ENCODE measurements at regions not wholly inside any gene's neighbourhood (a gene's known extent, or its start where the extent isn't known, plus 50 kb on each side); places are given as distances from the start of the nearest gene placed in this dataset.
"Not testable (repeated sequence)": the region's sequence is repeated elsewhere in the genome, so short reads cannot be mapped to it uniquely, and the experiment has no call there.

DNA sequence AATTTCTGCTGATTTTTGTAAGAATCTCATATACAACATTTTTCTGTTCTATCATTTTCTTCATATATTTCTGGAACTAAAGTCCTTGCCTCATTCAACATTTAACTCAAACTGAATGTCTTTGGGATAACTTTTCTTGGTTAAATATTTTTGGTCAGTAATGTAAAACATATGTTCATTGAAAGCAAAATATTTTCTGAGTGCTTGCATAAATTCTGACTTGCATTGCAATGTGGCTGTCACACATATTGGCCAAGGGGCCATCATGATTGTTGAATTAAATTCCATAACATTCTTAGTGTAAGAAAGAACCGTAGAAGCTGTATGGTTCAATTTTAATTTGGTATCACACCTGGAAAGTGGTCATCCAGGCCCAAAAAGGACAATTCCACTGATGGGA is 369.4 kb downstream of the GALC start:
- no peak for DNase-seq (ENCODE audit: low read depth)

DNA sequence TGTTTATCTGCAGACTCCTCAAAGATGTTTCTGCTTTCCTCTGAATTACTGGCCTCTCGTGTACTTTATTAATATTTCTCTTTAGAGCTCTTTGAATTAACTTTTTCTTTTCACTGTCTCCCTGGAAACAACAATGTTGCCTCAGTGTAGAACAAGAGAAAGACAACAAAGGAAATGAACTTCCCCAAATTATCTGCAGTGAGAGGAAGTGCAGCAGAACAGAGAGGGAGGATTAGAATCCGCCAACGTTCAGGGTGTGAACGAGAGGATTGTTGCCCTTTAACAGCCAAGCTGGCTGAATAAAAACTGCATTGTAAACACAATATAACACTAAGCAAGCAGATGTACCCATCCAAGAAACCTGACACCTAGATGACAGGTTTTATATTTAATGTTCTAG is 375.9 kb downstream of the GALC start:
- no peak for DNase-seq (ENCODE audit: low read depth)
- H3K4me3 ChIP-seq (ENCODE audit: low read depth, low read length), result no peak overlapping the region
- TF ChIP-seq, protein P1, sequence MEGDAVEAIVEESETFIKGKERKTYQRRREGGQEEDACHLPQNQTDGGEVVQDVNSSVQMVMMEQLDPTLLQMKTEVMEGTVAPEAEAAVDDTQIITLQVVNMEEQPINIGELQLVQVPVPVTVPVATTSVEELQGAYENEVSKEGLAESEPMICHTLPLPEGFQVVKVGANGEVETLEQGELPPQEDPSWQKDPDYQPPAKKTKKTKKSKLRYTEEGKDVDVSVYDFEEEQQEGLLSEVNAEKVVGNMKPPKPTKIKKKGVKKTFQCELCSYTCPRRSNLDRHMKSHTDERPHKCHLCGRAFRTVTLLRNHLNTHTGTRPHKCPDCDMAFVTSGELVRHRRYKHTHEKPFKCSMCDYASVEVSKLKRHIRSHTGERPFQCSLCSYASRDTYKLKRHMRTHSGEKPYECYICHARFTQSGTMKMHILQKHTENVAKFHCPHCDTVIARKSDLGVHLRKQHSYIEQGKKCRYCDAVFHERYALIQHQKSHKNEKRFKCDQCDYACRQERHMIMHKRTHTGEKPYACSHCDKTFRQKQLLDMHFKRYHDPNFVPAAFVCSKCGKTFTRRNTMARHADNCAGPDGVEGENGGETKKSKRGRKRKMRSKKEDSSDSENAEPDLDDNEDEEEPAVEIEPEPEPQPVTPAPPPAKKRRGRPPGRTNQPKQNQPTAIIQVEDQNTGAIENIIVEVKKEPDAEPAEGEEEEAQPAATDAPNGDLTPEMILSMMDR (IDR thresholded peaks at IDR 0.05; ENCODE audit: insufficient read depth, low read length), result no peak

More for the DNA sequence above, 369.4 kb downstream of the GALC start:
- TF ChIP-seq, protein P1 (IDR thresholded peaks at IDR 0.05; ENCODE audit: insufficient read depth, low read length), result no peak
- H3K4me3 ChIP-seq (ENCODE audit: low read depth, low read length), result no peak overlapping the region

DNA sequence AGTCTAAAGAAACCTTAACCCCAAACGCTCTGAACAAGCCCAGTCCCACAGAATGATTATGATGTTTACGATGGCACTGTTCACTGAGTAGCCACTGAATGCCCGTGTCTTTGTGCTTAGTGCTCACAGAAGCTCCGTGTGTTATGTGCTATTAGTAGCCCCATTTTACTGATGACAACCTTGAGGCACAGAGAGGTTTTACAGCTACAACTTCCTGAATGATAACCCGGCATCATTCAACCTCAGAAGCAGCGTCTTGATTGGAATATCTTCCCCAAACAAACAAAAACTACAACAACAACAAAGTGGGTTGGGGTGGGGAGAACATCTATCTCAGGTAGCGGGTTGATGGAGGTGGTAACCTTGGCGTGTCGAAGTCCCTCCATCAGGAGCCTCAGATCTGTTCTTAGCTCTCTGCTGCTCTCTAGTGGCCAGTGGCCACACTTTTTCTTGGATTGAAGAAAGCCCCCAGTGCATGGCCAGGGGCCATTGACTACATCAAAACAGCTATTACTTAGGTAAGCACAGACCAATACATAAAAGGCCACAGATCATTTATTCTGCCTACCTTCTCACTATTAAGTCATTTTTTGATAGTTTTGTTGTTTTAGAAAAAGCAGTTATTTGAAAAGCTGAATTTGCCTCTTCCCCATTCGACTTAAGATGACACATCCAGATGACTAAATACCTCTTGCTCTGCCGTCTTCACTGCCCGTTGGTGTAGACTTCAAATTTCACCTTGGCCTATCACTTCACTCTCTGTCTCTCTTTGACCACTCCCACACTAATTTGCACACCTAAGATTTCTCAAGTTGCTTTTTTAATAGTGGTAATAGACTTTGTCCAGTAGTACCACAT is 376.9 kb downstream of the GALC start:
- peak; percentile 58 for DNase-seq (ENCODE audit: low read depth)
- TF ChIP-seq, protein P1 (IDR thresholded peaks at IDR 0.05; ENCODE audit: insufficient read depth, low read length), result peak; percentile 75
- no peak overlapping the region for H3K4me3 ChIP-seq (ENCODE audit: low read depth, low read length)

DNA sequence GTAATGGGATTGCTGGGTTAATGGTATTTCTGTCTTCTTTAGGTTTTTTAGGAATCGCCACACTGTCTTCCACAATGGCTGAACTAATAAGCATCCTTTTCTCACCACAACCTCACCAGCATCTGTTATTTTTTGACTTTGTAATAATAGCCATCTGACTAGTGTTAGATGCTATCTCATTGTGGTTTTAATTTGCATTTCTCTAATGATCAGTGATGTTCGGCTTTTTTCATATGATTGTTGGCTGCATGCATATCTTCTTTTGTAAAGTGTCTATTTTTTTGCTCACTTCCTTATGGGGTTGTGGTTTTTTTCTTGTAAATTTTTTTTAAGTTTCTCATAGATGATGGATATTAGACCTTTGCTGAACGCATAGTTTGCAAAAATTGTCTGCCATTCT is 377.9 kb downstream of the GALC start:
- H3K4me3 ChIP-seq (ENCODE audit: low read depth, low read length), result no peak overlapping the region
- no peak for DNase-seq (ENCODE audit: low read depth)
- TF ChIP-seq, protein P1 (IDR thresholded peaks at IDR 0.05; ENCODE audit: insufficient read depth, low read length), result no peak

DNA sequence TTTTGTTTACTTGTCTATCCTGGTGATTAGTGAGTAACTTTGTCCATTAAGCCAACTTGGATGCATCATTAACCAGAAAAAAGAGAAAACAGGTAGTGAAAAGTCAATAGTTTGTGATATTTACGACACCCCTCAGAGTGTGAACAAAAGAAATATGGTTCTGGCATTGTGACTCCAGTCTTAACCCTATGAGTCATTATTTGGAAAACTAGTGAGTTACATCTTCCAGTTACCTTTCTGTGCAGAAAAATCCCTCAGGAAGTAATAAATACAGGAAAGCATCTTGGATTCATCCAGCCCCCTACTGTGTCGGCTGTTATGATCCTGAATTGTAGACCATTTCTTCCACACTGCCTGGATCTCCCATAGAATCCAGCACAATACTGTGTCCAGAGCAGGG is 379.1 kb downstream of the GALC start:
- no peak for DNase-seq (ENCODE audit: low read depth)
- H3K4me3 ChIP-seq (ENCODE audit: low read depth, low read length), result no peak overlapping the region
- TF ChIP-seq, protein P1 (IDR thresholded peaks at IDR 0.05; ENCODE audit: insufficient read depth, low read length), result no peak

GRCh38 chr14:87607056-87607455 is 385.9 kb downstream of the GALC start:
- H3K4me3 ChIP-seq (ENCODE audit: low read depth, low read length), result not testable (repeated sequence)

GRCh38 chr14:87601036-87601435 is 391.9 kb downstream of the GALC start:
- TF ChIP-seq, protein P1 (IDR thresholded peaks at IDR 0.05; ENCODE audit: insufficient read depth, low read length), result no peak
- no peak overlapping the region for H3K4me3 ChIP-seq (ENCODE audit: low read depth, low read length)
- no peak for DNase-seq (ENCODE audit: low read depth)

More at GRCh38 chr14:87607056-87607455, 385.9 kb downstream of the GALC start:
- not testable (repeated sequence) for DNase-seq (ENCODE audit: low read depth)
